Neural cell (in vitro differentiated cells): ENCODE measurements at regions not wholly inside any gene's neighbourhood (a gene's known extent, or its start where the extent isn't known, plus 50 kb on each side); places are given as distances from the start of the nearest gene placed in this dataset.

ENCODE experiments used
- CTCF ChIP-seq: fragments of 450-650 bp; IDR thresholded peaks from 2 replicates; pipeline ENCODE4 v1.5.1; 2014; ENCODE audit warnings: antibody characterized with exemption, mild to moderate bottlenecking, moderate library complexity; ENCODE audit not compliant: poor library complexity, severe bottlenecking
- EP300 ChIP-seq: fragments of 450-650 bp; conservative IDR thresholded peaks from 2 replicates; pipeline ENCODE4 v1.6.1; 2014; ENCODE audit warnings: antibody characterized with exemption, mild to moderate bottlenecking, moderate library complexity; ENCODE audit not compliant: poor library complexity, severe bottlenecking
- EZH2 ChIP-seq: fragments of 200-600, 300-800 bp; shearing (Covaris generic), sonication (generic); IDR thresholded peaks from 2 replicates; pipeline ENCODE4 v1.6.1; 2014; ENCODE audit warnings: antibody characterized with exemption, low read length, borderline replicate concordance, mild to moderate bottlenecking; ENCODE audit not compliant: insufficient read depth, poor library complexity, severe bottlenecking
- MXI1 ChIP-seq: fragments of 450-650 bp; conservative IDR thresholded peaks from 2 replicates; pipeline ENCODE4 v1.6.1; 2014; ENCODE audit warnings: antibody characterized with exemption, mild to moderate bottlenecking; ENCODE audit not compliant: poor library complexity, severe bottlenecking
- POLR2AphosphoS5 ChIP-seq: IDR thresholded peaks from 2 replicates; pipeline ENCODE4 v1.6.1; 2012
- RAD21 ChIP-seq: fragments of 450-650 bp; conservative IDR thresholded peaks from 2 replicates; pipeline ENCODE4 v1.6.1; 2014; ENCODE audit warnings: antibody characterized with exemption, mild to moderate bottlenecking, moderate library complexity
- SMC3 ChIP-seq: fragments of 450-650 bp; conservative IDR thresholded peaks from 2 replicates; pipeline ENCODE4 v1.6.1; 2014; ENCODE audit warnings: antibody characterized with exemption, mild to moderate bottlenecking, moderate library complexity; ENCODE audit not compliant: poor library complexity
- TAF1 ChIP-seq: IDR thresholded peaks from 2 replicates; pipeline ENCODE4 v1.6.1; 2012; ENCODE audit warnings: low read depth
- TF ChIP-seq, protein P1 (sequence below): IDR thresholded peaks from 2 replicates; pipeline ENCODE4 v1.6.1; 2012; ENCODE audit warnings: borderline replicate concordance

- no peak for TF ChIP-seq EP300
- no peak for TF ChIP-seq CTCF
- TF ChIP-seq, protein P1, sequence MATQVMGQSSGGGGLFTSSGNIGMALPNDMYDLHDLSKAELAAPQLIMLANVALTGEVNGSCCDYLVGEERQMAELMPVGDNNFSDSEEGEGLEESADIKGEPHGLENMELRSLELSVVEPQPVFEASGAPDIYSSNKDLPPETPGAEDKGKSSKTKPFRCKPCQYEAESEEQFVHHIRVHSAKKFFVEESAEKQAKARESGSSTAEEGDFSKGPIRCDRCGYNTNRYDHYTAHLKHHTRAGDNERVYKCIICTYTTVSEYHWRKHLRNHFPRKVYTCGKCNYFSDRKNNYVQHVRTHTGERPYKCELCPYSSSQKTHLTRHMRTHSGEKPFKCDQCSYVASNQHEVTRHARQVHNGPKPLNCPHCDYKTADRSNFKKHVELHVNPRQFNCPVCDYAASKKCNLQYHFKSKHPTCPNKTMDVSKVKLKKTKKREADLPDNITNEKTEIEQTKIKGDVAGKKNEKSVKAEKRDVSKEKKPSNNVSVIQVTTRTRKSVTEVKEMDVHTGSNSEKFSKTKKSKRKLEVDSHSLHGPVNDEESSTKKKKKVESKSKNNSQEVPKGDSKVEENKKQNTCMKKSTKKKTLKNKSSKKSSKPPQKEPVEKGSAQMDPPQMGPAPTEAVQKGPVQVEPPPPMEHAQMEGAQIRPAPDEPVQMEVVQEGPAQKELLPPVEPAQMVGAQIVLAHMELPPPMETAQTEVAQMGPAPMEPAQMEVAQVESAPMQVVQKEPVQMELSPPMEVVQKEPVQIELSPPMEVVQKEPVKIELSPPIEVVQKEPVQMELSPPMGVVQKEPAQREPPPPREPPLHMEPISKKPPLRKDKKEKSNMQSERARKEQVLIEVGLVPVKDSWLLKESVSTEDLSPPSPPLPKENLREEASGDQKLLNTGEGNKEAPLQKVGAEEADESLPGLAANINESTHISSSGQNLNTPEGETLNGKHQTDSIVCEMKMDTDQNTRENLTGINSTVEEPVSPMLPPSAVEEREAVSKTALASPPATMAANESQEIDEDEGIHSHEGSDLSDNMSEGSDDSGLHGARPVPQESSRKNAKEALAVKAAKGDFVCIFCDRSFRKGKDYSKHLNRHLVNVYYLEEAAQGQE, result no peak
- TF ChIP-seq POLR2AphosphoS5, result no peak
- TF ChIP-seq RAD21, result no peak
- no peak for TF ChIP-seq EZH2
- no peak for TF ChIP-seq SMC3
- TF ChIP-seq MXI1, result no peak
- TF ChIP-seq TAF1, result no peak
These were observed 211.2 kb upstream of the MARCKS start for GRCh38 chr6:113645986-113646385.
